ENCODE measurements at regions not wholly inside any gene's neighbourhood (a gene's known extent, or its start where the extent isn't known, plus 50 kb on each side); places are given as distances from the start of the nearest gene placed in this dataset.

- no peak for TF ChIP-seq CTCF (conservative IDR thresholded peaks at IDR 0.05 in 1 of 2, IDR thresholded peaks at IDR 0.05 in 1 of 2; ENCODE audit: extremely low read depth in 1 of 2, insufficient read depth in 1 of 2, low read depth in 1 of 2, low read length in 2 of 2)
- TF ChIP-seq EZH2 (IDR thresholded peaks at IDR 0.05; ENCODE audit: borderline replicate concordance, low read length) = no peak
Observed at GRCh38 chr15:67946701-67947100, 106.9 kb upstream of the RNU6-1 start.

Measured in mammary epithelial cell (primary cell).